NCI-H1105 treated with DMSO at 0.1 percent for 48 hours (cell line): ENCODE measurements at regions not wholly inside any gene's neighbourhood (a gene's known extent, or its start where the extent isn't known, plus 50 kb on each side); places are given as distances from the start of the nearest gene placed in this dataset.
"Not testable (repeated sequence)": the region's sequence is repeated elsewhere in the genome, so short reads cannot be mapped to it uniquely, and the experiment has no call there.

Experiments used
- DNase-seq: peaks from one replicate; lab custom pipeline; 2025; lab: John Stamatoyannopoulos, UW

GRCh38 chr9:31588006-31588405 is 796.4 kb upstream of the ACO1 start:
- DNase-seq = peak; percentile 4

GRCh38 chr9:31588756-31589155 is 795.7 kb upstream of the ACO1 start:
- DNase-seq = no peak

- DNase-seq = no peak
Observed at GRCh38 chr9:31590091-31590490, 794.4 kb upstream of the ACO1 start.

- not testable (repeated sequence) for DNase-seq
Observed at GRCh38 chr9:31597086-31597485, 787.4 kb upstream of the ACO1 start.

GRCh38 chr9:31597977-31598376 is 786.5 kb upstream of the ACO1 start:
- no peak for DNase-seq

GRCh38 chr9:31601666-31602065 is 782.8 kb upstream of the ACO1 start:
- DNase-seq = no peak

GRCh38 chr9:31604531-31604930 is 779.9 kb upstream of the ACO1 start:
- no peak for DNase-seq

- no peak for DNase-seq
Observed at GRCh38 chr9:31605164-31605563, 779.3 kb upstream of the ACO1 start.

- no peak for DNase-seq
Observed at GRCh38 chr9:31606678-31607077, 777.8 kb upstream of the ACO1 start.

GRCh38 chr9:31608416-31608815 is 776.0 kb upstream of the ACO1 start:
- no peak for DNase-seq

- DNase-seq = no peak
Observed at GRCh38 chr9:31608881-31609280, 775.6 kb upstream of the ACO1 start.

GRCh38 chr9:31612336-31613030 is 772.0 kb upstream of the ACO1 start:
- no peak for DNase-seq

GRCh38 chr9:31615966-31616365 is 768.5 kb upstream of the ACO1 start:
- no peak for DNase-seq

GRCh38 chr9:31623511-31623910 is 760.9 kb upstream of the ACO1 start:
- DNase-seq = no peak

GRCh38 chr9:31629292-31629691 is 755.2 kb upstream of the ACO1 start:
- no peak for DNase-seq

GRCh38 chr9:31637265-31637664 is 747.2 kb upstream of the ACO1 start:
- no peak for DNase-seq

- no peak for DNase-seq
Observed at GRCh38 chr9:31637861-31638260, 746.6 kb upstream of the ACO1 start.

- no peak for DNase-seq
Observed at GRCh38 chr9:31639451-31639850, 745.0 kb upstream of the ACO1 start.

GRCh38 chr9:31669311-31669710 is 715.1 kb upstream of the ACO1 start:
- DNase-seq = no peak

- no peak for DNase-seq
Observed at GRCh38 chr9:31671011-31671410, 713.4 kb upstream of the ACO1 start.

GRCh38 chr9:31674264-31674663 is 710.2 kb upstream of the ACO1 start:
- no peak for DNase-seq

- DNase-seq = no peak
Observed at GRCh38 chr9:31677415-31677814, 707.0 kb upstream of the ACO1 start.

GRCh38 chr9:31677877-31678276 is 706.6 kb upstream of the ACO1 start:
- DNase-seq = no peak

GRCh38 chr9:31683116-31683515 is 701.3 kb upstream of the ACO1 start:
- DNase-seq = peak; percentile 75
